ENCODE measurements at regions not wholly inside any gene's neighbourhood (a gene's known extent, or its start where the extent isn't known, plus 50 kb on each side); places are given as distances from the start of the nearest gene placed in this dataset.

DNA sequence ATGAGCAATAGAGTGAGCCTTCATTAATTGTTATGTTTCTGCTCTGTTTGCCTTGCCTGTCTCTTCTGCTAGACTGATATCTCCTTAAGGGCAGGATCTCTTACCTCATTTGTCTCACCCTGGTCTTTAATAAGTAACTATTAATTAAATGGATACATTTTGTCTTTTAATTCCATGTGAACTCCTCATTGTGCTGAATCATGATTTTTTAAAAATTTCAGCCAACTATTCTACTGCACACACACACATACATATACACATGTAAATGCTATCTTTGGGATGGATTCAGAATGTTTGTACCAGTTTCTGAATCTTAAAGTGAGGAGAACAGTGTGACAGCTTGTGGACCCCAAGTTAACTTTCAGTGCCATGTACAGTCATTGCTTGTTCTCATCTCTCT, 731.1 kb upstream of the MAP3K7 start:
- DNase-seq, result no peak

DNA sequence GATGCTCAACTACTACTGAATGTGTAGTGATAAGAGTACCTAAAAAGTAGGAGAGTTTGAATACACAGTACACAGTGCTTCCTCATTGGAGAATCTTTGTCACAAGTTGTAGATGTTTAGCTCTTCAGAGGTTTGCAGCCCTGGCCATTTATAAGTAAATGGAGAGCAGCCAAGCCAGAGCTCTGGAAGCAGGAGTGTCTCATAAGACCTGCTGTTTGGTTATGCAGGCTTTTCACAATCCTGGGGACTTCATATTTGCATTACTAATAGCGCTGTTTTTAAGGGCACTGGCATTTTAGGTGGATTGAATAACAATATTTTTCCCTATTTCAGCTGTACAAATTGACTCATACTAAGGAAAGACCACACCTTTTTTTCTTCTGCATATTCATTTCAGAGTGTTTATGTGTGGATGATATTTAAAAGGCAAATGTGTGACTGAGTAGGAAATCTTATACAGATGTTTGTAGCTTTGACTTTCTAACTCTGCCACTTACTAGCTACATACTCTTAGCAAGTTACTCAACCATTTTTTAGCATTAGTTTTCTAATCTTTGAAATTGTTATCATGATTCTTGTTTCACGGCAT, 730.5 kb upstream of the MAP3K7 start:
- no peak for DNase-seq

DNA sequence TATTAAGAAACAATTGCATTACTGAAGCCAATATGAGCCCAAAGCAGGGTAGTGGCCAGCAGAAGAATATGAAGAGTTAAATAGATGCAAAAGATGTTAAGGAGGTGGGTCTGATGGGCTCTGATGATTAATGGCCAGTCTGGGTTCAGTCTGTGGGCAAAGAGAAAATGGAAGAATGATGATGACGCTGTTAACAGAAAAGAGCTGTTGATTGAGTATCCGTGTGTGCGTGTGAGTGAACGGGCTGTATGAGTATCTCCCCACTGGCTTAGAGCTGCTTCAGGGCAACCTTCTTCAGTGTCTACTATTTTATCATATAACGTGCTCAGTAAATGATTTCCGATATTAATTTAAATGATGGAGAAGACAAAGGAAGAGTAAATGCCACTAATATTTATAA, 723.3 kb upstream of the MAP3K7 start:
- DNase-seq, result no peak

DNA sequence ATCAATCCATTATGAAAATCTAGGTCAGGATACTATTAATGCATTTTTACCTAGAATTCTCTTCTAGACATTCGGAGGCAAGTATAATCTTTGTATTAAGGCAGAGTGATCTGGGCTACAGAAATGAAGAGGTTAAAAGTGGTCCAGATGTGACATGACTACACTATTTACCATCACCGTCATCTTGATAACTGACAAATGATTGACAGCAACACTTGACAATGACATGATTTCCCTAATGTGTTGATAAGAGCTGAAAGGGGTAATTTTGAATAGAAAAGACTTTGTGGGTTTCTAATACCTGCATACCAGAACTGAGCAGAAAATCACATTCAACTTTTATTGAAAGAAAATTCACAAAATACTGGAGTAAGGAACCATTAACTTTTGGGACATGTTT, 718.9 kb upstream of the MAP3K7 start:
- DNase-seq, result no peak

DNA sequence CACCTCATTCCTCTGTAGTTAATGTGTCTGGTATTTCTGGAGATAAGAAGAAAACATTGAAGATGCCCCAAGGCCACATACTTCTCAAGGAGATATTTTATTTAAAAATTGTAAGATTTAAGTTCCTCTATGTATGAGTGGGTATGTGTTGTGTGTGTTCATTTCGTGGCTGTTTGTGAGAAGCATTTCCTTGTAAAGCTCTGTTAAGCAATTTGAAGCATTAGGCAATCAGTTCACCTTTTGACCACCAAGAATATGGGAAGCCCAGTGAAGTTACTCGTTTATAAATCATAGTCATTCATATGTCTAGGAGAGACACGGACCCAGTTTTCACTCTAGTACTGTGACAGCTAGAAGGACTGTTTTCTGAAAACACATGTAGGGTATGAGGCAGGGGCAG, 717.6 kb upstream of the MAP3K7 start:
- no peak for DNase-seq

DNA sequence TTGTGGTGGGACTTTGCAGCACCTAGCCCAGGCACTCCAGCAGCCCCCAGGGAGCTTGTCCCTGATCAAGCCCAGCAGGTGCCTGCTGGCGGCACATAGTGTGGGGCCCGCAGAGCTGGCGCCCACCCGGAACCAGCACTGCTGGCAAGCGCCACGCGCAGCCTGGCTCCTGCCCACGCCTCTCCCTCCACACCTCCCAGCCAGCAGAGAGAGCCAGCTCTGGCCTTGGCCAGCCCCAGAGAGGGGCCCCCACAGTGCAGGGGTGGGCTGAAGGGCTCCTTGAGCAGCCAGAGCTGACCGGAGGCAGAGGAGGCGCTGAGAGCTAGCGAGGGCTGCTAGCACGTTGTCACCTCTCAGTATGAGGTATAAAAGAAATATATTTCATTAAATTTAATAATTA, 716.5 kb upstream of the MAP3K7 start:
- DNase-seq, result no peak

DNA sequence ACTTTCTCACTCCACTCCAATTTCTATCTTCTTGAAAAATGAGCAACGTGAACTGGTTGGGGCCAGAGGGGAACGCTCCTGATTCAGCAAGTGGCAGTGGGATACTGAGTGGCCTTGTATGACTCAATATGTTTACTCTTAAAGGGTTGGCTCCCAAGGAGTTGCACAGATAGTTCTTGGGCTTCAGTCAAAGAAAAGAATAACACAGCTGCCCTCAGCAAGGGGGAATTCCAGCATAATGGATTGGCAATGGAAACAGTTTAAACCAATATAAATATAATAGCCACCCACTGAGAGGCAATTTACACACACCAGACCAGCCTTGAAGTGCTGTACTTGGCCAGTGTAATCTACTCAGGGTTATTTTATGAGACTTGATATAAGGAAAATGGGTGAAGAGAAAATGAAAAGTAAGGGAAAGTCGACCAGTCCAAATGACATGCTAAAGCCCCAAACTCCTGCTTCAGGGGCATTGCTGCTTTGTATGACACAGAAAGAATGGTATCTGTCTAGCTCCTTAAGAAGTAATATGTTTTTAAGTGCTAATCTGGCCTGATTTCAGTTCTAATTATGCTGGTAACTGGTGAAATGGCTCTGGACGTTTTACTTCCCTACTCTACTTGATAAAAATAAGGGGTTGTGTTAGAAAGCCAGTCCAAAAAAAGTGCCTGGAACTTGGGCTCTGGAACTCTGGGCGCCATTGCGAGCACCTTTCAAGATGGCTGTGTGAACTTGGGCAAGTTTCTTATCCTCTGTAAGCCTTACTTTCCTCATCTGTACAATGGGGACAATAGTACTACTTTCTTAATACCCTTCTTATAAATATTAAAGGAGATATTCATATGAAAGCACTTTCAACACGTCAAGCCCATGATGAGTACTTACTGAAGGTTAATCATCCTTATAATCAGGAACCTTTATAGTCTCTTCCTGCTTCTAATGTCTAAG, 712.9 kb upstream of the MAP3K7 start:
- no peak for DNase-seq

DNA sequence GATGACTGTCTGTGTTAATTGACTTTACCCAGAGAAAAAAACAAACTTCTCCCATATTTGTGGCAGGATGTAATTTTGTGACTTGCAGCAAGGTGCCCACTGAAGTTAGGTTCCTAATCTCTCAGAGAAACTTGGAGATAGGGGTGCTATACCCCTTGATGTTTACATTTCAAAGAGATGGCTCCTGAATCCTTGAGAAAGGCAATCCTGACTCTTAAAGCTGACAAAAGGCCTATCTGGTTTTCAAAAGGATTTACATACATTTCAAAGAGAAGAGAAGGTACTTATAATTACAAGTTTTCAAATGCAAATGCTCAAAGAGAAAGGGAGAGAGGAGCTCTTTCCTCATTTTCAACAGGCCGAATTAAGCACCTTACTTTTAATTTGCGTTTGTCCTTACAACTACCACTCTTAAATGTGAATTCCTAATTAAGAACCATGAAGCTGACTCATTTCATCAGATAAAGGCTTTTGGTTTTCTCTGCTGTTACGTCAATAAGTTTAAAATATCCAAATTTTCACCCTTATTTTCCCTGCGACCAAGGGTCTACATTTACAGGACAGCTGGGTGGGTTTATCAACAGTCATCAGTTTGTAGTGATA, 711.8 kb upstream of the MAP3K7 start:
- DNase-seq, result no peak

DNA sequence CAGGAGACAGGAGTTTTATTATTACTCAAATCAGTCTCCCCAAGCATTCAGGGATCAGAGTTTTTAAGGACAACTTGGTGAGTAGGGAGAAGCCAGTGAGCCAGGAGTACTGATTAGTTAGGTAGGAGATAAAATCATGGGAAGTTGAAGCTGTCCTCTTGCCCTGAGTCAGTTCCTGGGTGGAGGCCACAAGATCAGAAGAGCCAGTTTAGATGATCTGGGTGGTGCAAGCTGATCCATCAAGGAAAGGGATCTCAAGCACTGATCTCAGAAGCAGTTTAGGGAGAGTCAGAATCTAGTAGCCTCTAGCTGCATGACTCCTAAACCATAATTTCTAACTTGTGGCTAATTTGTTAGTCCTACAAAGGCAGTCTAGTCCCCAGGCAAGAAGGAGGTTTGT, 706.5 kb upstream of the MAP3K7 start:
- DNase-seq, result no peak

DNA sequence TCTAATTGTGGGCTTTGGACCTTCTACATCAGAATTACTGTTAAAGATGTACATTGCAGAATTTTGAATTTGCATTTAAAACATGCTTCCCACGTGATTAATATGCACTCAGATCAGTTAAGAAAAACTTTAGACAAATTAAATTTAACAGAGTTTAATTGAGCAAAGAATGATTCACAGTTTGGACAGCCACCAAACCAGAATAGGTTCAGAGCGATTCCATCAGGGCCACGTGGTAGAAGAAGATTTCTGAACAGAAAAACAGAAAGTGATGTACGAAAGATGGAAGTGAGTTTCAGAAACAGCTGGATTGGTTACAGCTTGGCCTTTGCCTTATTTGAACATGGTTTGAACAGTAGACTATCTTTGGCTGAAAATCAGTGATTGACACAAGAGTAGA, 704.2 kb upstream of the MAP3K7 start:
- DNase-seq, result no peak

DNA sequence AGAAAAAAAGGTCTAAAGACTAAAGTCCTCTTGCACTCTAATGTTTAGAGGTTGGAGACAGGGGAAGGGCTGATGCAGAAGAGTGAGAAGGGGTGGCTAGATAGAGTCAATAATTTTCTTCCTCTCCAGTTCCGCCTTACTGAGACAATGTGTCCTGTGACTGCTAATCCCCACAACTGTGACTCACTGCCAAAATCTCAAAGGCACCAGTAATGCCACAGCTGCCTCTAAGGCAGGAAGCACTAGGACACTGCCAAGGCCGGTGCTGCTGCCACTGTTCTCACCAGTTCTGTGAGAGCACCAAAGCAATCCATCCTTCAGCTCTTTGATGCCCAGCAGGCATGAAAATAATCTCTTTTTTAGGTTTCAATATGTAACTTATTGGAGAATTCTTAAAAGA, 701.9 kb upstream of the MAP3K7 start:
- no peak for DNase-seq

DNA sequence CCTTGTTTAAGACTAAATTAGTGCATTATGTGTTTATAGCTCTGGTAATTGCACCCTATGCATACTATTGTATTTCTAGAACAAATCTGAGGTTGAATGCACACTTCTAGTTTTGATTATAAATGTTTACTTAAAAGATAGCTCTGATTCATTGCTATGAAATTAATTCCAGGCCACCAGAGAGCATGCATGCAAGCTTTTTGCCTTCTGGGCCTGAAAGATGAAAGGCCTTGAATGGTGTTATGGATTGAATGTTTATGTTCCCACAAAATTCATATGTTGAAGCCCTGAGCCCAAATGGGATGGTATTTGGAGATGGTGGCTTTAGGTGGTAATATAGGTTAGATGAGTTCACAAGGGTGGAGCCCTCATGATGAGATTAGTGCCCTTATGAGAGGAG, 695.0 kb upstream of the MAP3K7 start:
- DNase-seq, result no peak

DNA sequence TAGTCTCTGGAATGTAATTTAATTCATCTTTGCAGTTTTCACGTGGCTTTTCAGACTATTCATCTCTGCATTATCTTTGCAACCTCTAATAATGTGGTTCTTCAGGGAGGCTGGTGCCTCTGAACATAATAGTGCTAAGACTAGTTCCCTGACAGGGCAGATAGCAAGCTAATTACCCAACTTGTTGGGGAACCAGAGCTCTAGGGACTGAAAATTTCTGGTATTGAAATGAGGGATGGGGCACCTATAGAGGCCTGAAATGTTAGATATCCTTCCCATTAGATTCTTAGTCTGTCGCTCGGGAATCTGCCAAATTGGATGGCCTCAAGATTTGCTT, 693.6 kb upstream of the MAP3K7 start:
- no peak for DNase-seq

DNA sequence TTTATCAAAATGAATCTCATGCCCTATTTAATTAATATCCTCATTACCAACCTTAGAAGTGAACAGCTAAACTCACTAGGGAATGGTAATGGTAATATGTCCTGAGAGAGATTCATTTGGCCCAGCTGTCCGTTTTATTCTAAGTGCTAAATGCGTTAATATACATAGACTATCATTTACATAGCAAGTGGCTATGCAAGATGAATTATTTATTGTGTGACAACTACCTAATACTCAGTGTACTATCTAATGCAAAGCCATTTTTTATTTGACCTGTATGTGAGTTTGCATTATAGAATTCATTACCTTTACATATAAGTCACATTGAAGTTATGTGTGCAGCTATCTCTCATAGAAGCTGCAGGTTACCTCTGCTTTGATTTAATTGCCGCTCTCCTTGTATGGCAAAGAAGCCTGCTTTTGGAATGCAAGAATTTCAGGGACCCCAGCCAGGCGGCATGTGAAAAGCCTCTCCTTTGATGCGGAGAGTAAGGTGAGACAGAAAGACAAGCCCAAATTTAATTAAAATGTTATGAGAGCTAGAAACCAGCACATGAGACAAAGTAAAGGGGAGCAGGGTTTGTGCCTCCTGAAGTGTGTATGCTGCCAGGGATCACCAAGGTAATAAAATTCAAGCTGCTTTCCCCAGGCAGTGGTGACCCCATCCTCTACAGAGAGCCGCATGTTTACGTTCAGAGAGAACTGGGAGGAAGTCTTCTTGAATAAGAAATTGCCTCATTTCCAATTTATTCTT, 693.0 kb upstream of the MAP3K7 start:
- DNase-seq, result no peak

DNA sequence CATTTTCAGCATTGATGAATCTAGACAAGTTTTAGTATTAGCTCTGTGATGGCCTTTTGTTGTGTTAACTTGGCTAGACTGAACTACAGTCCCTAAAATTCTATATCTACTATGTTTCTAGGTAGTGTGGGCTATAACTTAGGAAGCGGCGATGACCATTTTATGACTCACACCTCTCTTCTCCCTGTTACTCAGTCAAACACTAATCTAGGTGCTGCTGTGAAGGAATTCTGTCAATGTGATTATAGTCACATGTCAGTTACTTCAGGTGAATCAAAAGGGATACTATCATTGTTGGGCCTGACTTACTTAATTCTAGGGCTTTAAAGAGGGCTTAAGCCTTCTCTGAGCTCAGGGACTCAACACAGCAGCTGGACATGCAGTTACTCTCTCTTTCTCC, 691.5 kb upstream of the MAP3K7 start:
- no peak for DNase-seq

DNA sequence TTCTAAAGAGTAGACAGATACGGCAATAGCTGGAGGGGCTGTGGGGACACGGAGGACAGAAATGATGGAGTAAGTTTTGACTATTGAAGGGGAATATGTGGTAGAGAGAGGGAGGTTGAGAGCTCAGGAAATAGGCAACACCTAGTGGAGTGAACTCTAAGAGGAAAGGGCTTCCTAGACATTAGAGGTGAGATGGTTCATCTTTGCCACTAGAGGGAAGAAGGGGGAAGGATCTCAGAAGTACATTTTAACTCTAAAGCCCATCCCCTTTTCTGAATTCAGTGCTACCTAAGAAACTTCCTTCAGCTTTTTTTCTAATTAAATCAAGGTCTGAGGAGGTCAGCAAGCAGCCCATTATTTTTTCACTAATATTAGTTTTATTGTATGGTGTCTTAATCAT, 689.4 kb upstream of the MAP3K7 start:
- no peak for DNase-seq

DNA sequence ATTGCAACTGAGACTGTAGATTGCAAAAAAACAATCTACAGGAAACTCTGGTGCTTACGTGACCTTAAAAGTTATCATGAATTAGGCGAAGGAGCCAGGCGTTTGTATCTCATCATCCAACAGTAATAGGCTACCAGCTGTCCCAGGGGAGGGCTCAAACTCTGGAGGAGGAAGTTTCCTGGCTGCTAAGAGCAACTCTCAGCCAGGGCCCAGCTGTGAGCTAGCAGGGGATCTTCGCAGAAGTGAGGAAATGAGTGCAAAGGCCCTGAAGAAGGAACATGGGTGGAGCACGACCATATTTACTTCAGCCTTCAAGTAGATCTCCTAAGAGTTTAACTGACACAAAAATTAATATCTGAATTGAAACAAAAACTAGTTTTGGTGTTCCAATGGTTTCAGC, 686.9 kb upstream of the MAP3K7 start:
- no peak for DNase-seq

DNA sequence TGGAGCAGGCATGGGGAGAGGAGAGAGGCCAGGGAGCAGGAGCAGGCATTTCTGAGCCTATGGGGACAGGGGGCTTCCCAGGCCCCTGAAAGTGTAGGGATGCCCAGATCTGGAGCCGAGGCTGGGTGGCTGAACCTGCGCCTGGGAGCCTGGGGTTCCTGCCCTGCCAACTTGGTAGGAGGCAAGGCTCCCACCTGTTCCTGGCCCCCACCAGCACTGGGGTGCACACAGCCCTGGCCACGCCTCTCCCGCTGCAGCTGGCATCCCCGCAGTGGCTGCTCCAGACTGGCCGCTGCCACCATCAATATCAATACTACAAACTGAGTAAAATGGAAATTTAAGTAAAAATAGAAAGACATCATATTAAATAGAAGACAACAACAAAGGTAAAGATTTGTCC, 684.9 kb upstream of the MAP3K7 start:
- DNase-seq, result no peak

DNA sequence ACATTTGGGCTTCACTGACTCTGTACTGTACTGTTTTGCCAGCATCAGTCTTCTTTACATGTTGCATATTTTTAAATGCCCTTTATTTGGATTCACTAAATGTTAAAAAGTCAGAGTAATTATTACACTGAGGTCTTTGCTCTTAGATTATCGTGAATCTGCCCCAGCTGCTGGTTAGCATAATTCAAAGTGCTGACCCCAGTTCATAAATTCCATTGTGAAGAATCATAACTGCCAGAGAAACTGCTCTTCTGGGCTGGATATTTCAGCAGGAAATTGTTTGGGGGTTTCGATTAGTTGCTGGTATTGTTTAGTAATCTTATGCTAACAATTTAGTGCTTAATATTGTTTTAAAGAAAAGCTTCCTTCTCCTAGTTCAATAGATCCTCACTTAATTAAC, 682.1 kb upstream of the MAP3K7 start:
- no peak for DNase-seq

DNA sequence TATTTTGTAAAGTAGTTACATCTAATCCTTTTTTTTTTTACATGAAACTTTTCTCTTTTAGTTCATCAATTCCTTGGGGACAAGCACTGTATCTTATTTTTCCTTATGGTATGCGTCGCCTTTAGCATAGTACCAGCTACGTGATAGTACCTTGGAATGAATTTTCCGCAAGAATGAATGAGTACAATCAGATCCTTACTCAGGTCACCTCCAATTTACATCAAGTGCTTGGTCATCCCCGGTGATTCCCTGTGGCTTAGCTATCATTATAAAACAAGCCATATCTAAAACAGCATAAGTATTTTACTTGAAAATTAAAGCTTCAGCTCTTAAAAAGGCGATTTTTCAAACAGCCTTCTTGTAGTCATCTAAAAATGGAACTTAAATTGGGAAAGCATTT, 680.4 kb upstream of the MAP3K7 start:
- no peak for DNase-seq

DNA sequence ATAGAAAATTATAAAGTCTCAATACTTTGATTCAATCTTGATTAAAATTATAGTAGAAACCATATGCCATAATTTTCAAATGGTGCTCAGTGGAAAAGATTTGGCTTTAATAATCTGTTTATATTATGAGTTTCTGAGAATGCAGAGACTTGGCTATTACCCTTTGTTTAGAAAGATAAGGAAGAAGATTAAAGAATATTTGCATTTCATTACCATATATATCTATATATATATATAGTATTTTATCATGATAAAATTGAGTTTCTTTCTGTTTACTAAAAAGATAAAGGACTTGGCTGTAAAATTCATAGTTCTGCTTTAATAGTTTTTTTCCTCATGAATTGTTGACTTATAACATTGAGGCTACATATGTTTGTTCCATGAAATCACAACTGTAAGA, 679.3 kb upstream of the MAP3K7 start:
- DNase-seq, result no peak

DNA sequence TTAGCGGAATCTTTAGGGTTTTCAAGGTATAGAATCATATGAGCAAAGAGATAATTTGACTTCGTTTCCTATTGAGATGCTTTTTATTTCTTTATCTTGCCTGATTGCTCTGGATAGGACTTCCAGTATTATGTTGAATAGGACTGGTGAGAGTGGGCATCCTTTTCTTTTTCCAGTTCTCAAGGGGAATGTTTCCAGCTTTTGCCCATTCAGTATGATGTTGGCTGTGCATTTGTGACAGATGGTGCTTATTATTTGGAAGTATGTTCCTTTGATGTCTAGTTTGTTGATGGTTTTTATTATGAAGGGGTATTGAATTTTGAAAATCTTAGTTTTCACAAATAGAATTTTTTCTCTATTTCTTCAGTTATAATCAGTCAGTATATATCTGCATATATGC, 656.6 kb upstream of the MAP3K7 start:
- no peak for DNase-seq

DNA sequence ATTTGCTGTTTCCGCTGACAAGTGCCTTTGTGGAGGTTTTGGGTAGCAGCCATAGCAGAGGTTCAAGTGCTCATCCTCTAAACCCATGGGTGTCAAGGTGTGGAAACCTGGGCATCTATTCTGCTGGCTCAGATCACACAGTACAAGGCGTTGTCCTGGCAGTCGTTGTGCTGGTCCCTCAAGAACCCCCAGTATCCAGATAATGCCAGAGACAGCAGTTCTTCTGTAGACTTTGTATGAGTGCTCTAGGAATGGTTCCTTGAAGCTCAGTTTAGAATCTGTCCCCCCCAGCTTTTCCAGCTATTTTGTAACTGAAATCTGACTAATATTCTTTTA, 655.7 kb upstream of the MAP3K7 start:
- DNase-seq, result no peak

Data from activated effector memory CD4-positive, alpha-beta T cell treated with anti-CD3 and anti-CD28 coated beads, Interleukin-2, amount 50 U/mL, for 16 hours (primary cell).